Glutamatergic neuron (in vitro differentiated cells): ENCODE measurements at regions not wholly inside any gene's neighbourhood (a gene's known extent, or its start where the extent isn't known, plus 50 kb on each side); places are given as distances from the start of the nearest gene placed in this dataset.
A peak's percentile ranks its signal among the peaks of the same experiment; 100 is the strongest.

Experiments
- DNase-seq: peaks from one replicate; pipeline ENCODE4 v3.0.0; 2022
- H3K27ac Mint-ChIP-seq: one replicate; pipeline ENCODE4 v1.8.0; 2020; ENCODE audit warnings: mild to moderate bottlenecking, mixed read lengths, inconsistent platforms; ENCODE audit not compliant: unreplicated experiment
- H3K27me3 Mint-ChIP-seq: one replicate; pipeline ENCODE4 v1.8.0; 2020; ENCODE audit warnings: mild to moderate bottlenecking, moderate library complexity, mixed read lengths, inconsistent platforms; ENCODE audit not compliant: unreplicated experiment
- H3K36me3 Mint-ChIP-seq: one replicate; pipeline ENCODE4 v1.8.0; 2020; ENCODE audit warnings: mild to moderate bottlenecking, mixed read lengths, inconsistent platforms; ENCODE audit not compliant: unreplicated experiment
- H3K4me1 Mint-ChIP-seq: one replicate; pipeline ENCODE4 v1.8.0; 2020; ENCODE audit warnings: mild to moderate bottlenecking, low read depth, mixed read lengths, inconsistent platforms; ENCODE audit not compliant: unreplicated experiment
- H3K4me3 Mint-ChIP-seq: one replicate; pipeline ENCODE4 v1.8.0; 2020; ENCODE audit warnings: mild to moderate bottlenecking, mixed read lengths, inconsistent platforms; ENCODE audit not compliant: unreplicated experiment
- H3K9me3 Mint-ChIP-seq: one replicate; pipeline ENCODE4 v1.8.0; 2020; ENCODE audit warnings: mild to moderate bottlenecking, moderate library complexity, mixed read lengths, inconsistent platforms; ENCODE audit not compliant: unreplicated experiment
- TF ChIP-seq, protein P1 (sequence below): fragments of 200-600 bp; sonication (generic); IDR thresholded peaks from one replicate; pipeline ENCODE4 v1.5.0; 2021; ENCODE audit not compliant: partially characterized antibody, unreplicated experiment

GRCh38 chr18:76712511-76713140 is 109.7 kb upstream of the ZNF236 start:
- Mint-ChIP-seq H3K36me3 (no peaks in the 10 kb centered on the region), H3K27me3 (no peaks in the 10 kb centered on the region), H3K9me3 (peaks cover 5% of the 10 kb centered on the region), H3K4me3 (no peak overlapping the region), H3K4me1 (peaks cover 10% of the 10 kb centered on the region), H3K27ac (no peak overlapping the region)
- DNase-seq = no peak
- TF ChIP-seq, protein P1, sequence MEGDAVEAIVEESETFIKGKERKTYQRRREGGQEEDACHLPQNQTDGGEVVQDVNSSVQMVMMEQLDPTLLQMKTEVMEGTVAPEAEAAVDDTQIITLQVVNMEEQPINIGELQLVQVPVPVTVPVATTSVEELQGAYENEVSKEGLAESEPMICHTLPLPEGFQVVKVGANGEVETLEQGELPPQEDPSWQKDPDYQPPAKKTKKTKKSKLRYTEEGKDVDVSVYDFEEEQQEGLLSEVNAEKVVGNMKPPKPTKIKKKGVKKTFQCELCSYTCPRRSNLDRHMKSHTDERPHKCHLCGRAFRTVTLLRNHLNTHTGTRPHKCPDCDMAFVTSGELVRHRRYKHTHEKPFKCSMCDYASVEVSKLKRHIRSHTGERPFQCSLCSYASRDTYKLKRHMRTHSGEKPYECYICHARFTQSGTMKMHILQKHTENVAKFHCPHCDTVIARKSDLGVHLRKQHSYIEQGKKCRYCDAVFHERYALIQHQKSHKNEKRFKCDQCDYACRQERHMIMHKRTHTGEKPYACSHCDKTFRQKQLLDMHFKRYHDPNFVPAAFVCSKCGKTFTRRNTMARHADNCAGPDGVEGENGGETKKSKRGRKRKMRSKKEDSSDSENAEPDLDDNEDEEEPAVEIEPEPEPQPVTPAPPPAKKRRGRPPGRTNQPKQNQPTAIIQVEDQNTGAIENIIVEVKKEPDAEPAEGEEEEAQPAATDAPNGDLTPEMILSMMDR = no peak

DNA sequence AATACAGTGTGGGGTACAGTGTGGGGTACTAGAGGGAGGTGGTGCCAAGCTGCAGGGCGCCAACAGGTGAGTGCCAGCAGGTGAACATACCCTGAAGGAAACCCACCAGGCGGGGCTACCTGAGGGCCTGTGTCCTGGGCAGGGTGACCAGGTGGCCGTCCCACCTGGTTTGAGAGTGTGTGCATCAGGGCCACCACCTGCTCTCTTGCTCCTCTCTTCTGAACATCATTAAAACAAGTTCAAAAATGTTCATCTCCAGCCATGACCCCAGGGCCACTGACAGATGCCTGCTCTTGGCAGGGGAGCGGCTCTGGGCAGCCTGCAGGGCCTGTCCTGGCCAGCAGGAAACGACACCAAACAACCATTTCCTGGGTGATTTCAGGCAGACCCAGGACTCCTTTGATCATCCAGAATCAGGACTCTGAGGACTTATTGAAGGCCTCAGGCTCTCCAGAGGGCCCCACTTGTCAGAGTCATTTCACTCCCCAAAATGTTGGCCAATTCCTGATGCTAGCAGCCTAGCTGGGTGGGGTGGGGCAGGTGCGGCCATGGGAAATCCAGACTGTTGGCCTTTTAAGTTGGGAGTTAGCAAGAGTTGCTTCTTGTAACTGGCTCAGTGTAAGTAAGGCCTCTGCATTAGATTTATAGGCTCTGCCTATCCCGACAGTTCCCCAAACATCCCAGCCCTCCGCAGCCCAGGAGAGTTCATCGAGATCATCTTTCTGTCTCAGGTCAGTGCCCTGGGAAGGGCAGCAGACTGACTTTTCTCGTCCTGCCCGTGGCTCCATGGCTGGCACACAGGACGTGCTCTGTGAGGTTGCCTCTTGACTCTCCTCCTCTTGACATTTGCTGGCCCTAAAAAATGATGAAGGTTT is 111.5 kb upstream of the ZNF236 start:
- H3K27me3 Mint-ChIP-seq = no peaks in the 10 kb centered on the region
- TF ChIP-seq, protein P1 = no peak
- peaks cover 12% of the 10 kb centered on the region for H3K4me1 Mint-ChIP-seq
- H3K4me3 Mint-ChIP-seq = no peak overlapping the region
- no peaks in the 10 kb centered on the region for H3K36me3 Mint-ChIP-seq
- H3K27ac Mint-ChIP-seq = no peak overlapping the region
- DNase-seq = no peak
- H3K9me3 Mint-ChIP-seq = peaks cover 5% of the 10 kb centered on the region

GRCh38 chr18:76709659-76710645 is 112.4 kb upstream of the ZNF236 start:
- peak; percentile 78 for DNase-seq
- TF ChIP-seq, protein P1 = peak; percentile 87

GRCh38 chr18:76708722-76709353 is 113.5 kb upstream of the ZNF236 start:
- no peak for DNase-seq
- Mint-ChIP-seq H3K4me3 (no peak overlapping the region), H3K9me3 (peaks cover 4% of the 10 kb centered on the region), H3K27me3 (peaks cover 1% of the 10 kb centered on the region), H3K36me3 (no peaks in the 10 kb centered on the region), H3K27ac (no peak overlapping the region), H3K4me1 (peaks cover 12% of the 10 kb centered on the region)
- TF ChIP-seq, protein P1 = no peak

More at GRCh38 chr18:76709659-76710645, 112.4 kb upstream of the ZNF236 start:
- H3K27me3 Mint-ChIP-seq = no peaks in the 10 kb centered on the region
- peaks cover 12% of the 10 kb centered on the region for H3K4me1 Mint-ChIP-seq
- peak overlapping the region; percentile 62 for H3K27ac Mint-ChIP-seq
- H3K4me3 Mint-ChIP-seq = no peak overlapping the region
- H3K36me3 Mint-ChIP-seq = no peaks in the 10 kb centered on the region
- H3K9me3 Mint-ChIP-seq = peaks cover 5% of the 10 kb centered on the region
